Right atrium auricular region (tissue), 2 donors: ENCODE measurements at regions not wholly inside any gene's neighbourhood (a gene's known extent, or its start where the extent isn't known, plus 50 kb on each side); places are given as distances from the start of the nearest gene placed in this dataset.

Source experiments
- DNase-seq: peaks from one replicate; pipeline ENCODE4 v3.0.0-alpha.2; 2019; ENCODE audit warnings: low spot score
- H3K27ac ChIP-seq, 2 donors: fragments of 200-600 bp; sonication (generic); 1 replicate in 1 of 2; 2 replicates in 1 of 2; pipeline ENCODE4 v1.5.1; 2016 to 2019
- H3K27me3 ChIP-seq, 2 donors: fragments of 200-600 bp; sonication (generic); one replicate each; pipeline versions ENCODE4 v1.5.1 to v1.6.0; 2017 to 2019
- H3K36me3 ChIP-seq: fragments of 200-600 bp; sonication (generic); one replicate; pipeline ENCODE4 v1.5.1; 2016
- H3K4me1 ChIP-seq, 2 donors: fragments of 200-600 bp; sonication (generic); one replicate each; pipeline versions ENCODE4 v1.5.1 to v1.6.0; 2017 to 2019
- H3K4me3 ChIP-seq, 2 donors: fragments of 200-600 bp; sonication (generic); 1 replicate in 1 of 2; 2 replicates in 1 of 2; pipeline ENCODE4 v1.5.1; 2017 to 2019; ENCODE audit warnings: mild to moderate bottlenecking in 1 of 2, moderate library complexity in 1 of 2
- H3K9me3 ChIP-seq, 2 donors: fragments of 200-600 bp; sonication (generic); one replicate each; pipeline ENCODE4 v1.5.1; 2019
- CTCF ChIP-seq, 2 donors: fragments of 200-600 bp; sonication (generic); IDR thresholded peaks; one replicate each; pipeline ENCODE4 v1.5.1; 2019; ENCODE audit warnings: antibody characterized with exemption in 2 of 2

- Histone ChIP-seq H3K4me1 (no peaks in the 10 kb centered on the region), H3K27ac (no peak overlapping the region), H3K4me3 (no peak overlapping the region), H3K9me3 (no peaks in the 10 kb centered on the region), H3K36me3 (no peaks in the 10 kb centered on the region), H3K27me3 (no peaks in the 10 kb centered on the region)
- no peak for TF ChIP-seq CTCF (IDR thresholded peaks at IDR 0.05)
- no peak for DNase-seq
Observed at GRCh38 chr16:81166417-81167300, 70.5 kb upstream of the GCSH start.

DNA sequence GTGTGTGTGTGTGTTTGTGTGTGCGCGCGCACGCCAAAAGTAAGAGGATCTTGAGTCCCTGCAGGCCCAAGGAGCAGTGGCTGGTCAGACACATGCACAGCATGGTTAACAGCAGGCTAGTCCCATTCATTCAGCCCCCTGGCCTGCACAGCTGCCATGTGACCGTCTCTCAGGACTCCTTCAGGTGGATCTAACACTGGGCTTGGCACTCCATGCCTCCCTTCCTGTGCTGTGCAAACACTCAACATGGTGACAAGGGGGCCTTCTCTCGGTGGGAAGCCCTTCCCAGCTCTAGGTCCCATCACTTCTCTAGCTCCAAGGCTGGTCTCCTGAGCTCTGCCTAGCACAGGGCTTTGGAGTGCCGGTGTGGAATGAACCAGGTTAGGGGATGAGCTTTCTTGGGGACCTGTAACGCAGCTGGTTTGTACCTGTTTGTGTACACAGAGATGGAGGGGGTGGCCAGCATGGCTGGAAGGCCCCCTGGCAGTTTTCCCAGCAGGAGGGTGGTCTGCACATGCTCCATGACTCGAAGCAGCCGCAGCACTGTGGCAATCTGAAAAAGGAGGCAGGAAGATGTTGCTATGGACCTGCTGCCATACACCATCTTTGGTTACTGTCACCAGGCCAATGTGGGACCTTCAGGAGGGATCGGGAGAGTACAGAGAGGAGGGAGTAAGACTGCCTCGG lies 69.4 kb upstream of the GCSH start:
- no peak overlapping the region for H3K4me3 ChIP-seq
- H3K4me1 ChIP-seq = no peaks in the 10 kb centered on the region
- TF ChIP-seq CTCF (IDR thresholded peaks at IDR 0.05) = no peak
- H3K36me3 ChIP-seq = no peaks in the 10 kb centered on the region
- no peak overlapping the region for H3K27ac ChIP-seq
- H3K27me3 ChIP-seq = no peaks in the 10 kb centered on the region
- DNase-seq = no peak
- no peaks in the 10 kb centered on the region for H3K9me3 ChIP-seq

DNA sequence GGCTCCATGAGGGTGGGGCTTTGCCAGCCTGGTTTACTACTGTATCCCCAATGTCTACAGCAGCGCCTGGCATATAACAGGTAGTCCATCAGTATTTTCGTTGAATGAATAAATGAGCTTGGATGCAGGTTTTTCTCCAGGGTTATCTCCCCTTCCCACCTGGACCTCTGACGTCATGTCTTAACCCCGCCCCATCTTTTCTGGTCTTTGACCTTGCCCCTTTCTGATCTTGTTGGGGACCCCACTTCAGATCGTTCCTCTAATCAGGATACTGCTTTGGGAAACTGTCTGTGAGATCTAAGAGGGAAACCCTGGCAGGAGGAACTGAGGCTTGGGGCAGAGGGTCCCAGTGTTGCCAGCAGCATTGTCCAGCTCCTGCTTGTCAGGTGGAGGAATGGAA lies 68.8 kb upstream of the GCSH start:
- no peak for DNase-seq
- Histone ChIP-seq H3K4me3 (no peak overlapping the region), H3K27me3 (no peaks in the 10 kb centered on the region), H3K36me3 (no peaks in the 10 kb centered on the region), H3K9me3 (no peaks in the 10 kb centered on the region), H3K4me1 (no peaks in the 10 kb centered on the region), H3K27ac (no peak overlapping the region)
- TF ChIP-seq CTCF (IDR thresholded peaks at IDR 0.05) = no peak

DNA sequence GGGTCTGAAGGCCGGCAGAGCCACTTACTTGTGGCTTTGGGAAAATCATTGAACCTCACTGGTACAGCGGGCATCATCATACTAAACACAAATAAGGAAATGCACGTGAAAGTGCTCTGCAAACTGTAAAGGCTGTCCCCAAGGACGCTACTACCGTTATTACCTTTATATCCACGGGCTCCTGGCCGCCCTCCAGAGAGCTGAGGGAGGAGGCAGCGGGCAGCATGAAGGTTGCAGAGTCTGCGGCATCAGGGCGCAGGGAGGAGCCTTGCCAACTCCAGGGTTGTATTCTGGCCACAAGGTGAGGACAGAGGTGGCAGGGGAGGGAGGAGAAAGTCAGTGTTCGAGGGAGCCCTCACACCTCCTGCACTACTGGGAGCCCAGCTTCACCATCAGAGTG lies 68.3 kb upstream of the GCSH start:
- no peak overlapping the region for H3K27ac ChIP-seq
- no peaks in the 10 kb centered on the region for H3K27me3 ChIP-seq
- H3K4me1 ChIP-seq = no peaks in the 10 kb centered on the region
- no peak overlapping the region for H3K4me3 ChIP-seq
- no peaks in the 10 kb centered on the region for H3K36me3 ChIP-seq
- no peaks in the 10 kb centered on the region for H3K9me3 ChIP-seq
- no peak for TF ChIP-seq CTCF (IDR thresholded peaks at IDR 0.05)
- DNase-seq = no peak

GRCh38 chr16:81163671-81164070 lies 67.5 kb upstream of the GCSH start:
- Histone ChIP-seq H3K4me1 (no peaks in the 10 kb centered on the region), H3K9me3 (no peaks in the 10 kb centered on the region), H3K4me3 (no peak overlapping the region), H3K36me3 (no peaks in the 10 kb centered on the region), H3K27ac (no peak overlapping the region), H3K27me3 (no peaks in the 10 kb centered on the region)
- no peak for TF ChIP-seq CTCF (IDR thresholded peaks at IDR 0.05)
- DNase-seq = no peak
